HG02763 (cell line): ENCODE measurements at regions not wholly inside any gene's neighbourhood (a gene's known extent, or its start where the extent isn't known, plus 50 kb on each side); places are given as distances from the start of the nearest gene placed in this dataset.

Experiments used
- ATAC-seq: cut with Tn5 transposase; IDR thresholded peaks from one replicate; pipeline ENCODE4 v1.9.1; 2021; ENCODE audit warnings: mild to moderate bottlenecking, moderate library complexity; ENCODE audit not compliant: unreplicated experiment

DNA sequence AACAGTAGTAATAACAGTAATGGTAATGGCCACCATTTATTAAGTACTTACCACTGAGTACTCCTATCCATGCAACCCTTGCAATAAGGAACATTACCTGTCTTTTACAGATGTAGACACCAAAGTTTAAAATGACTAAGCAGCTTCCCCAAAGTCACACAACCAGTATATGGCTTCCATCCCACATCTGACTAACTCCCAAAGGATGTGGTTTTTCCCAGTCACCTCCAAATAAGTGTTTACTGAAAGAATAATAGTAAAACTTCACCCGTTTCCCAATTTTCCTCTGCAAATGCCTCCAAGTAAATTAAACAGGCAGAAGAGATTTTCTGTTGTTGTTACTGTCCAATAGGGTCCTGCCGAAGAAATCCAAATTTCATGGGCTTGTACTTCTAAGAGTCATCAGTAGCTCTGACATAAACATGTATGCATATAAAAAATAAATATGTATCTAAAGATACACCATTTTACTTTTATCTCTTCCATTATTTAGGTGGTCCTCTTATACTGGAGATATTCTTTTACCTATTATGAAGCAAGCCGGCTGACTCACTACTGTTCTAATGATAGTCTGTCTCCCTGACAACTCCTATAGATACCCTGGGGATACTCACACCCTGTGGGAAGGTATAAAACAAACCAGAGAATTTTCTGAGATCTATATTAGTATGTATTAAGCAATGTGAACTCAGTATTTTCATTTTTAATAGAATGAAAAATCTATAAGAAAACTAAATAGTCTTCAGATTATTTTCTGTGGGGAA, 77.9 kb upstream of the ID4 start:
- no peak for ATAC-seq

DNA sequence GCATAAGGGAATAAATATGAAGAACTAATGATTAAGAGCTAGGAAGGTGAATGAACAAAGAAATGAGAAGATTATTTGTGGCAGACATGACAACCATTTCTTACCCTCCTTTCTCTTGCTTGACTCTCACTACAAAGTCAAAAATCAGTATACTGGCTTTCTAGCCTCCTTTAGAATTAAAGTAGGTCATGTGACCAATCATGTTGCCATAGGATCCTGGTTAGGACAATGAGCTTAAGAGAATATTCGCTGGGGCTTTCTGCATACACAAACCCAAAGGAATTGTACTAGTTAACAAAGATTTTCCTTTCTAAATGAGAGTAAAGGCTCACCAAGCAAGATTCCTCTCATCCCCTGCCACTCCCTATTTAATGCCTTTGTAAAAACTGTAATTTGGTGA, 76.0 kb upstream of the ID4 start:
- ATAC-seq = no peak

GRCh38 chr6:19771753-19772336, 65.3 kb upstream of the ID4 start:
- no peak for ATAC-seq

- no peak for ATAC-seq
Observed at GRCh38 chr6:19772891-19773290, 64.3 kb upstream of the ID4 start.

DNA sequence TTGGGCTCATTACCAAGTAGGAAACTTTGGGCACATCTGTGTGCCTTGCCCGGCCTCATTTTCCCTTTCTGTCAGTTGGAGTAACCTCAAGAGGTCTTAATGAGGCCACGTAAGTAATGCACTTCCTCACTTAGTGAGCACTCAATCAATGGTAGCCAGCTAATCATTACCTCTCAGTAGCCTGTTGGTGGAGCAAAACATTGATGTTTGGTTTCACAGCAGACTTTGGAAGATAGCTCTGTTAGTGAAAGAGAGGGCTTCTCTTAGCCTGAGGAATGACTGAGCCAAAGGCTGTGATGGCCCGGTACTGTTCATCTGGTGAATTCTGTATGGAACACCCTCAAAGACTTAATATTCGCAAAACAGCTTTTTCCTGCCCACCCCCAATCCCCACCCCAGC, 55.9 kb upstream of the ID4 start:
- no peak for ATAC-seq

DNA sequence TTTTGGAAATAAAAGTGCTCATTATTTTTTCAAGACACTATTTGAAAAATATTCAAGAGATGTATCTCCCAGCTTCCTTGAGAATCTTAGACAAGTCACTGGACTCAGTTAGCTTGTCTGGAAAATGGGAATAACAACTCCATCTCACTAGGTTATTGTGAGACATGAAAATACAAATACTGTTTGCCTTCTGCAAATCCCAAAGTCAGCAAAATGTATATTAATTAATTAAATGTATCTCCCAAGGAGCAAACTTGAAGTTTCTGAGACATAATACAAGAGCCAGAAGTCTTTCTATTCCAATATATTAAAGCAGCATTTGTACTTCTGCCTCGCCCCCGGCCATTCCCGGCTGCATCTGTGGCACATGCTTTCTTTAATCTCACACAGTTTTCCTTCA, 54.6 kb upstream of the ID4 start:
- no peak for ATAC-seq
